Uterus (tissue), 3 donors: ENCODE measurements at regions not wholly inside any gene's neighbourhood (a gene's known extent, or its start where the extent isn't known, plus 50 kb on each side); places are given as distances from the start of the nearest gene placed in this dataset.
"Not testable (repeated sequence)": the region's sequence is repeated elsewhere in the genome, so short reads cannot be mapped to it uniquely, and the experiment has no call there.

Experiments used
- DNase-seq, 2 donors: peaks; one replicate each; pipeline ENCODE4 v3.0.0-alpha.2; 2019 to 2020
- H3K27ac ChIP-seq, 2 donors: fragments of 200-600 bp; sonication (generic); 1 replicate in 1 of 2; 2 replicates in 1 of 2; pipeline ENCODE4 v1.5.1; 2016 to 2018
- H3K27me3 ChIP-seq, 2 donors: fragments of 200-600 bp; sonication (generic); one replicate each; pipeline ENCODE4 v1.5.1; 2018 to 2019; ENCODE audit warnings: control low read depth in 1 of 2
- H3K36me3 ChIP-seq, 2 donors: fragments of 200-600 bp; sonication (generic); one replicate each; pipeline ENCODE4 v1.5.1; 2019; ENCODE audit warnings: control low read depth in 1 of 2
- H3K4me1 ChIP-seq, 2 donors: fragments of 200-600 bp; sonication (generic); one replicate each; pipeline ENCODE4 v1.5.1; 2018 to 2019; ENCODE audit warnings: control low read depth in 1 of 2
- H3K4me3 ChIP-seq, 2 donors: fragments of 200-600 bp; sonication (generic); 1 replicate in 1 of 2; 2 replicates in 1 of 2; pipeline ENCODE4 v1.5.1; 2018 to 2019; ENCODE audit warnings: mild to moderate bottlenecking in 1 of 2
- H3K9me3 ChIP-seq, 2 donors: fragments of 200-600 bp; sonication (generic); one replicate each; pipeline ENCODE4 v1.5.1; 2019; ENCODE audit warnings: control low read depth in 1 of 2
- POLR2A ChIP-seq, 2 donors: fragments of 450-650 bp; IDR thresholded peaks; one replicate each; pipeline ENCODE4 v1.6.1; 2016; ENCODE audit warnings: antibody characterized with exemption in 2 of 2, mild to moderate bottlenecking in 1 of 2, moderate library complexity in 1 of 2
- intact Hi-C: fragments of 100-400 bp; cut with DNase I; formaldehyde crosslinking; loops from one replicate; pipeline ENCODE4 v1.15.1; 2023; ENCODE audit warnings: low total_unique reads
- TF ChIP-seq, protein P1 (sequence below), 4 experiments: fragments of 200-600 bp in 2 of 4; fragments of 450-650 bp in 2 of 4; sonication (generic) in 2 of 4; IDR thresholded peaks; one replicate each; pipeline ENCODE4 v1.5.1; 2016 to 2019; ENCODE audit warnings: antibody characterized with exemption in 4 of 4, mild to moderate bottlenecking in 2 of 4, moderate library complexity in 1 of 4
- donor health status: DM: yes; HTN: yes; CAD: no.

DNA sequence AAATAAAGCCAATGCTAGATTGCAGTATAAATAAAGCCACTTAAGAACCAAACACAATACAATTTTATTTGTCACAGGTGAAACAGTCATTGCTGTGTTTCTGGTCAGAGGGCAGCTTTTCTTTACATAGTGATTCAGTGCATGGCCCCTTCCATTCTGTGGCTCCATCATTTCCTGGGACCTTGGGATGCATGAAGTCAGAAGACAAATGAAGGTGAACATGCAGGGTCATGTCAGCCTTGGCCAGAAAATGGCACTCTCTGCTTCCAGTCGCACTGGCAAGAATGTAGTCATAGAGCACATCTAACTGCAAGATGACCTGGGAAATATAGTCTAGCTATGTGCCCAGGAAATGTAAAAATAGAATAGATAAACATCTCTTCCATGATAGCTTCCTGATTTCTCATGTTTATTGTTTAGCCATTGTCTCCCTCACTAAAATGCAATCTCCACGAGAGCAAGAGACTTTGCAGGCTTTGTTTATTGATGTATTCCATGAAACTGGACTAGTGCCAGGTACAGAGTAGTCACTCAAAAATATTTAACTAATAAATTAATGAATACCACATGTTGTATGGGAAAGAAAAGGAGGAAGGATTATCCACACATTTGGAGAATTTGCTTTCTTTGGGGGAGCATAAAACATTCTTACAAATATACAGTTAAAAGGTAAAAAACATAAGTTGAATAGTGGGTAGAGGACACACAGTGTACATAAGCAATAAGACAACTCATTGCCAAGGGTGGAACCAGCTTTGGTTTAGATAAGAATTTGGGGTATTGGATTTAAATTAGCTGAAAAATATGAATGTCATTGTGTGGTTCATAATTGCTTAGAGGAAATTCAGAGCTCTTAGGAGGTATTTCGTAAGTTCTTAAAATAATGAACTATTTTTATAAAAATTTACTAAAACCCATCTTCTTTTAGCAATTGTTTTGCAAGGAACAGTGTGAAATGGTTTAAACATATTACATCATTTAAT, 343.8 kb downstream of the PID1 start:
- Histone ChIP-seq H3K4me1 (no peaks in the 10 kb centered on the region), H3K4me3 (no peak overlapping the region), H3K9me3 (no peaks in the 10 kb centered on the region), H3K27me3 (no peaks in the 10 kb centered on the region), H3K27ac (no peak overlapping the region), H3K36me3 (no peaks in the 10 kb centered on the region)
- intact Hi-C loops, result no loop called here
- TF ChIP-seq POLR2A (IDR thresholded peaks at IDR 0.05), result no peak
- TF ChIP-seq, protein P1, sequence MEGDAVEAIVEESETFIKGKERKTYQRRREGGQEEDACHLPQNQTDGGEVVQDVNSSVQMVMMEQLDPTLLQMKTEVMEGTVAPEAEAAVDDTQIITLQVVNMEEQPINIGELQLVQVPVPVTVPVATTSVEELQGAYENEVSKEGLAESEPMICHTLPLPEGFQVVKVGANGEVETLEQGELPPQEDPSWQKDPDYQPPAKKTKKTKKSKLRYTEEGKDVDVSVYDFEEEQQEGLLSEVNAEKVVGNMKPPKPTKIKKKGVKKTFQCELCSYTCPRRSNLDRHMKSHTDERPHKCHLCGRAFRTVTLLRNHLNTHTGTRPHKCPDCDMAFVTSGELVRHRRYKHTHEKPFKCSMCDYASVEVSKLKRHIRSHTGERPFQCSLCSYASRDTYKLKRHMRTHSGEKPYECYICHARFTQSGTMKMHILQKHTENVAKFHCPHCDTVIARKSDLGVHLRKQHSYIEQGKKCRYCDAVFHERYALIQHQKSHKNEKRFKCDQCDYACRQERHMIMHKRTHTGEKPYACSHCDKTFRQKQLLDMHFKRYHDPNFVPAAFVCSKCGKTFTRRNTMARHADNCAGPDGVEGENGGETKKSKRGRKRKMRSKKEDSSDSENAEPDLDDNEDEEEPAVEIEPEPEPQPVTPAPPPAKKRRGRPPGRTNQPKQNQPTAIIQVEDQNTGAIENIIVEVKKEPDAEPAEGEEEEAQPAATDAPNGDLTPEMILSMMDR (IDR thresholded peaks at IDR 0.05), result no peak
- DNase-seq, result no peak

DNA sequence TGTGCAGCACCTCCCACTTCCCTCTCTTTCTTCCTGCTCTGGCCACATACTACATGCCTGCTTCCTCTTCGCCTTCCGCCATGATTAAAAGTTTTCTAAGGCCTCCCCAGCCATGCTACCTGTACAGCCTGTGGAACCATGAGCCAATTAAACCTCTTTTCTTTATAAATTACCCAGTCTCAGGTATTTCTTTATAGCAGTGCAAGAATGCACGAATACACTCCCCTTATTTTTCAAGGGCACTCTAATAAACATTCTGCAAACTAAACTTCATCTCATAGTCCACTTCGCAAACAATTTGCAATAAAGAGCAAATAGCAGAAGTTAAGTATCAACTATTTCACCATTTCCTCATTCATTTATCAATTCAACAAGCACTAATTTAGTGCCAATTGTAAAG, 351.3 kb downstream of the PID1 start:
- intact Hi-C loops, result no loop called here
- no peak for DNase-seq
- no peak overlapping the region for H3K4me3 ChIP-seq
- H3K4me1 ChIP-seq, result no peaks in the 10 kb centered on the region
- no peak overlapping the region for H3K27ac ChIP-seq
- TF ChIP-seq, protein P1 (IDR thresholded peaks at IDR 0.05), result no peak
- TF ChIP-seq POLR2A (IDR thresholded peaks at IDR 0.05), result no peak
- H3K36me3 ChIP-seq, result no peaks in the 10 kb centered on the region
- H3K9me3 ChIP-seq, result no peaks in the 10 kb centered on the region
- H3K27me3 ChIP-seq, result no peaks in the 10 kb centered on the region

DNA sequence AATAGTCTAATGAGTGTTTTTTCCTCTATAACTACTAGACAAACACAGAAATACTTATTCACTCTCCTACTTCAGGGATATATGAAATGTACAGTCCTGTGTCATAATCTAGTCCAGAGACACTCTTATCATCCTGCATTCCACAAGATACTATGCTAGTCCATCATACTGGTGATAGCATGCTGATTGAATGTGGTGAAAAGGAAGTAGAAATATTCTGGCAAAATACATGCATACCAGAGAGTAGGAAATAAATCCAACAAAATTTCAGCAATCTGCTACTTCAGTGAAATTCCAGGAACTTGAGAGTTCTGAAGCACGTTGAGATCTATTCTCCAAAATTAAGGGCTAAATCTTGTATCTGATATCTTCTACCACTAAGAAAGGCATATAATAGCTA, 353.9 kb downstream of the PID1 start:
- no peaks in the 10 kb centered on the region for H3K36me3 ChIP-seq
- no peaks in the 10 kb centered on the region for H3K9me3 ChIP-seq
- intact Hi-C loops, result no loop called here
- no peak overlapping the region for H3K4me3 ChIP-seq
- H3K4me1 ChIP-seq, result no peaks in the 10 kb centered on the region
- no peaks in the 10 kb centered on the region for H3K27me3 ChIP-seq
- DNase-seq, result no peak
- H3K27ac ChIP-seq, result no peak overlapping the region
- TF ChIP-seq, protein P1 (IDR thresholded peaks at IDR 0.05), result no peak
- no peak for TF ChIP-seq POLR2A (IDR thresholded peaks at IDR 0.05)

DNA sequence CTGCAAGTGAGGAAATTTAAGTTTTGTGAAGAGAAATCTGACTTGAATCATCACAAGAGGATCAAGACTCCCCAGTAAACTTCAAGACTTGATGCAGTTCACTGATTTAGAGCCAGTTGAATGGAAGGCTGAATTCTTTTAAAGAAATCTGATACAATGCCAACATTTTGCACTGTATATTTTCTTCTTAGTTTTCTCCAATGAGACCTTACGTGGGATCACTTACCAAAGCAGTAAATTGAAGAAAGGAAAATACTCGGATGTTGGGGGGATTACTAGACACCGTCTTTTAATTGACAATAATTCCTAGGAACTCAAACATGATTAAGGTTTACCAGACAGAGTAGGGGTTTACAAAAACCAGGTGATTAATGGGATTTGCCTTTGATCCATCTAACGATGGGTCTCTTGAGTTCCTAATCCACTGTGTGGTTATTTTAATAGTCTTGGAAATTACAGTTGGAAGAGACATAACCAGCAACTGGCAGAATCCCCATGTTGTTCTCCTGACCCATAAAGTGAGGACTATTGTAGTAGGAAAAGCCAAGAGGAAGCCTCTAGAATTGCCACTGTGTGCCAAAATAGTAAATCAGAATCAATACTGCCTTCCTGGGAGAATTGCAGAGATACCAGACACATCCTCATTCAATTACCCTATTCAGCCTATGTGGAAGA, 354.5 kb downstream of the PID1 start:
- no peaks in the 10 kb centered on the region for H3K36me3 ChIP-seq
- intact Hi-C loops, result no loop called here
- H3K9me3 ChIP-seq, result no peaks in the 10 kb centered on the region
- H3K27ac ChIP-seq, result no peak overlapping the region
- no peaks in the 10 kb centered on the region for H3K4me1 ChIP-seq
- no peaks in the 10 kb centered on the region for H3K27me3 ChIP-seq
- no peak for TF ChIP-seq POLR2A (IDR thresholded peaks at IDR 0.05)
- no peak overlapping the region for H3K4me3 ChIP-seq
- no peak for DNase-seq

DNA sequence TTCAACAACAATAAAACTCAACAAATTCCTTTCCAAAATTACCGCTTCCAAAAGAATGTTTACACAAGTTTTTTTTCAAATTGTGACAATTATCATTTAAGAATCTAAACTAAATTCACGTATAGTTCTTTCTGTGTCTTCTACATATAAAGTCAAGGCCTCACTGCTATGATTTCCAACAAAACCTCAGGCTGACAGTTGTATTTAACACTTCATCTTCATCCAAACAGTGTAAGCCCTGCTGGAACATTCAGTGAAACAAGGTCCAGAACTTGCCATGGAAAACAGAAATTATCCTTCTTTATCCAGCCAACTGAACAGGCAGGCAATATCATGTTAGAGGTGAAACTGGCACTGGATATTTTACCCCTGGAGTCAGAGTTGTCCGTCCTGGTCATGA, 357.9 kb downstream of the PID1 start:
- intact Hi-C loops, result no loop called here

DNA sequence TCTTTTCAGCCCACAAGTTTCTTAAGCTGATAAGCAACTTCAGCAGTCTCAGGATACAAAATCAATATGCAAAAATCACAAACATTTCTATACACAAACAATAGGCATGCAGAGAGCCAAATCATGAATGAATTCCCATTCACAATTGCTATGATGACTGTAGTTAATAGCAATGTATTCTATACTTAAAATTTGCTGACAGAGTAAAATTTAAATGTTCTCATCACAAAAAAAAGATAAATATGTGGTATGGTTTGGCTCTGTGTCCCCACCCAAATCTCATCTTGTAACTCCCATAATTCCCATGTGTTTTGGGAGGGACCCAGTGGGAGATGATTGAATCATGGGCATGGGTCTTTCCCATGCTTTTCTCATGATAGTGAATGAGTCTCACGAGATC, 360.2 kb downstream of the PID1 start:
- intact Hi-C loops, H3K4me3 ChIP-seq, DNase-seq, H3K27ac ChIP-seq, H3K36me3 ChIP-seq, H3K27me3 ChIP-seq, H3K4me1 ChIP-seq, H3K9me3 ChIP-seq: not testable (repeated sequence)

More for the DNA sequence above, 357.9 kb downstream of the PID1 start:
- Histone ChIP-seq H3K27me3 (no peaks in the 10 kb centered on the region), H3K9me3 (no peaks in the 10 kb centered on the region), H3K27ac (no peak overlapping the region), H3K36me3 (no peaks in the 10 kb centered on the region), H3K4me1 (no peaks in the 10 kb centered on the region), H3K4me3 (no peak overlapping the region)
- TF ChIP-seq, protein P1 (IDR thresholded peaks at IDR 0.05), result no peak
- TF ChIP-seq POLR2A (IDR thresholded peaks at IDR 0.05), result no peak
- no peak for DNase-seq
